ENCODE measurements at regions not wholly inside any gene's neighbourhood (a gene's known extent, or its start where the extent isn't known, plus 50 kb on each side); places are given as distances from the start of the nearest gene placed in this dataset.

GRCh38 chr11:15490535-15490934 is 375.8 kb downstream of the INSC start:
- DNase-seq: no peak

GRCh38 chr11:15493066-15493465 is 378.3 kb downstream of the INSC start:
- DNase-seq: no peak

GRCh38 chr11:15493921-15494620 is 379.3 kb downstream of the INSC start:
- DNase-seq: no peak

GRCh38 chr11:15494740-15495139 is 380.0 kb downstream of the INSC start:
- no peak for DNase-seq

GRCh38 chr11:15495462-15495861 is 380.7 kb downstream of the INSC start:
- no peak for DNase-seq

GRCh38 chr11:15497366-15497765 is 382.6 kb downstream of the INSC start:
- no peak for DNase-seq

GRCh38 chr11:15499674-15500073 is 385.0 kb downstream of the INSC start:
- no peak for DNase-seq

GRCh38 chr11:15500643-15501042 is 385.9 kb downstream of the INSC start:
- no peak for DNase-seq

GRCh38 chr11:15501566-15501965 is 386.8 kb downstream of the INSC start:
- no peak for DNase-seq

- no peak for DNase-seq
These were observed 390.4 kb downstream of the INSC start for GRCh38 chr11:15505155-15505554.

GRCh38 chr11:15507592-15507991 is 392.9 kb downstream of the INSC start:
- DNase-seq: no peak

GRCh38 chr11:15509082-15509481 is 394.4 kb downstream of the INSC start:
- DNase-seq: no peak

GRCh38 chr11:15519124-15519791 is 404.5 kb downstream of the INSC start:
- DNase-seq: no peak

GRCh38 chr11:15519911-15520310 is 405.2 kb downstream of the INSC start:
- no peak for DNase-seq

- DNase-seq: no peak
These were observed 408.8 kb downstream of the INSC start for GRCh38 chr11:15523543-15523942.

GRCh38 chr11:15525582-15525981 is 410.9 kb downstream of the INSC start:
- DNase-seq: no peak

- DNase-seq: no peak
These were observed 411.3 kb downstream of the INSC start for GRCh38 chr11:15526032-15526431.

- DNase-seq: no peak
These were observed 412.2 kb downstream of the INSC start for GRCh38 chr11:15526859-15527450.

GRCh38 chr11:15532432-15532831 is 417.7 kb downstream of the INSC start:
- no peak for DNase-seq

- no peak for DNase-seq
These were observed 419.5 kb downstream of the INSC start for GRCh38 chr11:15534266-15534665.

- DNase-seq: no peak
These were observed 420.7 kb downstream of the INSC start for GRCh38 chr11:15535414-15535813.

GRCh38 chr11:15536438-15536837 is 421.7 kb downstream of the INSC start:
- no peak for DNase-seq

- DNase-seq: no peak
These were observed 424.9 kb downstream of the INSC start for GRCh38 chr11:15539645-15540044.

- DNase-seq: no peak
These were observed 426.4 kb downstream of the INSC start for GRCh38 chr11:15541079-15541478.

Measured in COR-L47 (cell line).